ENCODE measurements at regions not wholly inside any gene's neighbourhood (a gene's known extent, or its start where the extent isn't known, plus 50 kb on each side); places are given as distances from the start of the nearest gene placed in this dataset.

GRCh38 chr11:13126430-13126829, 117.3 kb downstream of the RASSF10 start:
- Histone ChIP-seq H3K18ac (ENCODE audit: extremely low read depth, low read length) (no peak overlapping the region), H2BK5ac (ENCODE audit: low read depth, low read length) (no peak overlapping the region), H3K79me2 (ENCODE audit: control insufficient read depth in 1 of 2, insufficient read depth in 2 of 2, low read length in 2 of 2) (no peaks in the 10 kb centered on the region), H2BK15ac (ENCODE audit: low read length) (no peak overlapping the region), H3K27ac (ENCODE audit: low read depth, low read length) (no peak overlapping the region), H3K14ac (ENCODE audit: insufficient read length) (no peak overlapping the region), H3K4me1 (replicated peaks in 1 of 4; ENCODE audit: control insufficient read depth in 3 of 4, insufficient read depth in 4 of 4, low read length in 3 of 4) (no peaks in the 10 kb centered on the region), H4K5ac (ENCODE audit: insufficient read length, low read depth, low read length) (no peak overlapping the region), H3K56ac (replicated peaks; ENCODE audit: insufficient read length, low read depth, low read length) (no peak overlapping the region), H2AK5ac (ENCODE audit: low read depth, low read length) (no peak overlapping the region), H3K23me2 (ENCODE audit: low read depth, low read length) (no peaks in the 10 kb centered on the region), H4K8ac (ENCODE audit: extremely low read depth, insufficient read depth, low read length) (no peak overlapping the region), H3K79me1 (ENCODE audit: low read depth, low read length) (no peaks in the 10 kb centered on the region), H3K36me3 (ENCODE audit: control insufficient read depth in 2 of 4, insufficient read depth in 4 of 4, low read length in 3 of 4) (no peaks in the 10 kb centered on the region), H3K27me3 (replicated peaks in 1 of 4; ENCODE audit: control insufficient read depth in 3 of 4, extremely low read depth in 1 of 4, insufficient read depth in 3 of 4, low read length in 3 of 4) (no peaks in the 10 kb centered on the region), H3K4me2 (ENCODE audit: insufficient read depth in 1 of 2, low read depth in 2 of 2, low read length in 2 of 2) (no peak overlapping the region), H3K4me3 (ENCODE audit: extremely low read depth in 1 of 4, insufficient read depth in 2 of 4, low read depth in 3 of 4, low read length in 4 of 4) (no peak overlapping the region), H2BK20ac (ENCODE audit: low read length) (no peak overlapping the region), H2BK12ac (ENCODE audit: low read depth, low read length) (no peak overlapping the region), H2AFZ (ENCODE audit: low read length) (0 out of 2 replicates have a peak overlapping the region, but pooled peaks have one; percentile 64), H4K91ac (replicated peaks; ENCODE audit: insufficient read length, low read length) (no peak overlapping the region), H4K20me1 (replicated peaks in 1 of 2; ENCODE audit: control insufficient read depth in 1 of 2, insufficient read depth in 2 of 2, low read length in 2 of 2) (no peaks in the 10 kb centered on the region), H3K4ac (replicated peaks; ENCODE audit: insufficient read length, low read depth, low read length) (no peak overlapping the region), H3K23ac (ENCODE audit: insufficient read length) (no peak overlapping the region), H3K9me3 (ENCODE audit: insufficient read depth in 2 of 2, low read depth in 1 of 2, low read length in 1 of 2) (peaks cover 5 to 11% of the 10 kb centered on the region in 2 experiments; a peak in 3 of 4 replicates), H3K9ac (replicated peaks in 1 of 4; ENCODE audit: extremely low read depth in 1 of 4, low read depth in 3 of 4, low read length in 3 of 4) (no peak overlapping the region), H2BK120ac (replicated peaks; ENCODE audit: low read depth, low read length) (no peak overlapping the region)
- TF ChIP-seq HDAC2 (IDR thresholded peaks at IDR 0.05; ENCODE audit: borderline replicate concordance in 1 of 2, low read depth in 2 of 2, low read length in 2 of 2) (no peak), POLR2A (IDR thresholded peaks at IDR 0.05; ENCODE audit: control extremely low read depth in 1 of 2, low read depth in 2 of 2, low read length in 2 of 2) (no peak)
- DNase-seq (ENCODE audit: low read depth in 1 of 2, low spot score in 2 of 2) (no peak), FAIRE-seq (no peak)
- 88% methylated on average over 7 of the region's 7 CpGs; no CpG with 5 or more reads in 1 of the 2 experiments for WGBS, 2 experiments (ENCODE audit: extremely low coverage in 1 of 2, insufficient coverage in 1 of 2, insufficient read length in 1 of 2, insufficient replicate concordance in 2 of 2, low coverage in 1 of 2, low lambda C conversion rate in 2 of 2, missing lambda C conversion rate in 1 of 2)
- ChIA-PET POLR2A (ENCODE audit: partially characterized antibody) (no interaction called here), CTCF (ENCODE audit: partially characterized antibody) (no interaction called here)
